SK-N-MC (cell line): ENCODE measurements at regions not wholly inside any gene's neighbourhood (a gene's known extent, or its start where the extent isn't known, plus 50 kb on each side); places are given as distances from the start of the nearest gene placed in this dataset.

Experiments used
- EZH2 ChIP-seq: fragments of 200-600 bp; sonication (generic); IDR thresholded peaks from one replicate; pipeline ENCODE4 v1.6.1; 2017; ENCODE audit warnings: antibody characterized with exemption
- FOXP2 ChIP-seq: optimal IDR thresholded peaks from 2 replicates; pipeline ENCODE3; 2011; ENCODE audit warnings: mild to moderate bottlenecking, moderate library complexity; ENCODE audit not compliant: insufficient read depth; ENCODE audit errors: extremely low read length, control extremely low read depth
- POLR2AphosphoS5 ChIP-seq: IDR thresholded peaks from 2 replicates; pipeline ENCODE4 v1.6.1; 2012; ENCODE audit warnings: mild to moderate bottlenecking, low read depth, low read length, borderline replicate concordance

- no peak for TF ChIP-seq POLR2AphosphoS5
- no peak for TF ChIP-seq EZH2
- TF ChIP-seq FOXP2: no peak
These were observed 152.3 kb downstream of the PHETA1 start for GRCh38 chr12:111216387-111217159.
